Smooth muscle cell (in vitro differentiated cells): ENCODE measurements at regions not wholly inside any gene's neighbourhood (a gene's known extent, or its start where the extent isn't known, plus 50 kb on each side); places are given as distances from the start of the nearest gene placed in this dataset.

Experiments
- DNase-seq: peaks from one replicate; lab custom pipeline; 2025; ENCODE audit not compliant: unreplicated experiment; lab: John Stamatoyannopoulos, UW
- H2AFZ ChIP-seq: fragments of 200-600 bp; sonication (generic); 2 replicates; pipeline ENCODE4 v1.6.0; 2016; ENCODE audit warnings: antibody characterized with exemption, low read depth, mild to moderate bottlenecking
- H3F3A ChIP-seq: fragments of 200-600 bp; sonication (generic); 2 replicates; pipeline ENCODE4 v1.6.0; 2017; ENCODE audit warnings: antibody characterized with exemption, low read depth
- H3K27ac ChIP-seq: fragments of 200-600 bp; sonication (generic); 2 replicates; pipeline ENCODE4 v1.5.1; 2016; ENCODE audit warnings: low read depth, mild to moderate bottlenecking
- H3K27me3 ChIP-seq: fragments of 200-600 bp; sonication (generic); 2 replicates; pipeline ENCODE4 v1.6.1; 2016; ENCODE audit warnings: low read depth, mild to moderate bottlenecking
- H3K36me3 ChIP-seq: fragments of 200-600 bp; sonication (generic); 2 replicates; pipeline ENCODE4 v1.5.1; 2016; ENCODE audit warnings: low read depth
- H3K4me1 ChIP-seq: fragments of 200-600 bp; sonication (generic); 2 replicates; pipeline ENCODE4 v1.5.1; 2016; ENCODE audit warnings: low read depth
- H3K4me2 ChIP-seq: fragments of 200-600 bp; sonication (generic); 2 replicates; pipeline ENCODE4 v1.6.0; 2016; ENCODE audit warnings: mild to moderate bottlenecking
- H3K4me3 ChIP-seq: fragments of 200-600 bp; sonication (generic); 2 replicates; pipeline ENCODE4 v1.5.1; 2016; ENCODE audit warnings: mild to moderate bottlenecking
- H3K79me2 ChIP-seq: fragments of 200-600 bp; sonication (generic); 2 replicates; pipeline ENCODE4 v1.6.0; 2016; ENCODE audit warnings: low read depth, mild to moderate bottlenecking
- H3K9ac ChIP-seq: fragments of 200-600 bp; sonication (generic); 2 replicates; pipeline ENCODE4 v1.6.0; 2016; ENCODE audit warnings: low read depth
- H3K9me3 ChIP-seq: fragments of 200-600 bp; sonication (generic); replicated peaks from 2 replicates; pipeline ENCODE4 v1.5.1; 2016; ENCODE audit warnings: low read depth
- H4K20me1 ChIP-seq: fragments of 200-600 bp; sonication (generic); 2 replicates; pipeline ENCODE4 v1.6.0; 2016; ENCODE audit warnings: low read depth
- WGBS: methylation state at CpG from one replicate; pipeline ENCODE4 v1.1.7; 2016; ENCODE audit warnings: low lambda C conversion rate; 5-methylcytosine and 5-hydroxymethylcytosine counted together
- TF ChIP-seq, protein P1 (sequence below): fragments of 200-600 bp; sonication (generic); IDR thresholded peaks from 2 replicates; pipeline ENCODE4 v1.5.1; 2017; ENCODE audit warnings: borderline replicate concordance, mild to moderate bottlenecking, antibody characterized with exemption; ENCODE audit not compliant: insufficient read depth, poor library complexity, severe bottlenecking

GRCh38 chr2:238557936-238558335 lies 131.2 kb downstream of the ASB1 start:
- no peak overlapping the region for H3K4me2 ChIP-seq
- no peak overlapping the region for H3K27ac ChIP-seq
- no peaks in the 10 kb centered on the region for H4K20me1 ChIP-seq
- H2AFZ ChIP-seq = no peak overlapping the region
- no peaks in the 10 kb centered on the region for H3F3A ChIP-seq
- no peaks in the 10 kb centered on the region for H3K79me2 ChIP-seq
- no peaks in the 10 kb centered on the region for H3K9me3 ChIP-seq
- no peaks in the 10 kb centered on the region for H3K4me1 ChIP-seq
- H3K9ac ChIP-seq = no peak overlapping the region
- WGBS = 96% methylated on average over 9 of the region's 11 CpGs
- H3K36me3 ChIP-seq = no peaks in the 10 kb centered on the region
- H3K4me3 ChIP-seq = no peak overlapping the region
- peaks cover 10% of the 10 kb centered on the region for H3K27me3 ChIP-seq
- TF ChIP-seq, protein P1, sequence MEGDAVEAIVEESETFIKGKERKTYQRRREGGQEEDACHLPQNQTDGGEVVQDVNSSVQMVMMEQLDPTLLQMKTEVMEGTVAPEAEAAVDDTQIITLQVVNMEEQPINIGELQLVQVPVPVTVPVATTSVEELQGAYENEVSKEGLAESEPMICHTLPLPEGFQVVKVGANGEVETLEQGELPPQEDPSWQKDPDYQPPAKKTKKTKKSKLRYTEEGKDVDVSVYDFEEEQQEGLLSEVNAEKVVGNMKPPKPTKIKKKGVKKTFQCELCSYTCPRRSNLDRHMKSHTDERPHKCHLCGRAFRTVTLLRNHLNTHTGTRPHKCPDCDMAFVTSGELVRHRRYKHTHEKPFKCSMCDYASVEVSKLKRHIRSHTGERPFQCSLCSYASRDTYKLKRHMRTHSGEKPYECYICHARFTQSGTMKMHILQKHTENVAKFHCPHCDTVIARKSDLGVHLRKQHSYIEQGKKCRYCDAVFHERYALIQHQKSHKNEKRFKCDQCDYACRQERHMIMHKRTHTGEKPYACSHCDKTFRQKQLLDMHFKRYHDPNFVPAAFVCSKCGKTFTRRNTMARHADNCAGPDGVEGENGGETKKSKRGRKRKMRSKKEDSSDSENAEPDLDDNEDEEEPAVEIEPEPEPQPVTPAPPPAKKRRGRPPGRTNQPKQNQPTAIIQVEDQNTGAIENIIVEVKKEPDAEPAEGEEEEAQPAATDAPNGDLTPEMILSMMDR = no peak
- no peak for DNase-seq

GRCh38 chr2:238558456-238559099 lies 131.9 kb downstream of the ASB1 start:
- Histone ChIP-seq H4K20me1 (no peaks in the 10 kb centered on the region), H2AFZ (no peak overlapping the region), H3K9me3 (no peaks in the 10 kb centered on the region), H3K36me3 (no peaks in the 10 kb centered on the region), H3K4me1 (no peaks in the 10 kb centered on the region), H3K27me3 (peaks cover 11% of the 10 kb centered on the region), H3K79me2 (no peaks in the 10 kb centered on the region), H3K4me2 (no peak overlapping the region), H3K27ac (no peak overlapping the region), H3F3A (no peaks in the 10 kb centered on the region), H3K9ac (no peak overlapping the region), H3K4me3 (no peak overlapping the region)
- DNase-seq = no peak
- TF ChIP-seq, protein P1 = no peak
- WGBS = 89% methylated on average over 19 of the region's 19 CpGs

- H3K4me3 ChIP-seq = no peak overlapping the region
- TF ChIP-seq, protein P1 = no peak
- WGBS = 84% methylated on average over 11 of the region's 11 CpGs
- H3K4me1 ChIP-seq = no peaks in the 10 kb centered on the region
- H3K4me2 ChIP-seq = no peak overlapping the region
- DNase-seq = no peak
- no peak overlapping the region for H2AFZ ChIP-seq
- no peak overlapping the region for H3K9ac ChIP-seq
- no peak overlapping the region for H3K27ac ChIP-seq
- H3F3A ChIP-seq = no peaks in the 10 kb centered on the region
- no peaks in the 10 kb centered on the region for H3K9me3 ChIP-seq
- no peaks in the 10 kb centered on the region for H3K36me3 ChIP-seq
- no peaks in the 10 kb centered on the region for H3K79me2 ChIP-seq
- peaks cover 12% of the 10 kb centered on the region for H3K27me3 ChIP-seq
- no peaks in the 10 kb centered on the region for H4K20me1 ChIP-seq
Observed at GRCh38 chr2:238560234-238560633, 133.5 kb downstream of the ASB1 start.

DNA sequence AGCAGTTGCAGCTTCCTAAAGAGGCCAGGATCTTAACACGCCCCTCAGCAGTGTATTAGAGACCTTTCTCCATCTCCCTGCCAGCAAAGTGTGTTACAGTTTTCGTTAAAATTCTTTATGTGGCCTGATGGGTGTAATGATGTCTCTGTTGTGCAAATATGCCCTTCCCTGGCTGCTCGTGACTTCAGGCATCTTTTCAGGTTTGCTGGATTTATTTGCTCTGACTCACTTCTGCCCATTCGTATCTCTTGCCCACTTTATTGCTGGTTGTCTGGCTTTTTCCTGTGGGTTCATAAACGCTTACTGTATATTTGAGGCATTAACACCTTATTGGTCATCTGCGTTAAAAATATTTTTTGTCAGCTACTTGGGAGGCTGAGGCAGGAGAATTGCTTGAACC lies 134.5 kb downstream of the ASB1 start:
- no peak for DNase-seq
- WGBS = 51% methylated on average over 6 of the region's 6 CpGs
- no peak overlapping the region for H2AFZ ChIP-seq
- H3K27ac ChIP-seq = no peak overlapping the region
- no peaks in the 10 kb centered on the region for H3K36me3 ChIP-seq
- no peaks in the 10 kb centered on the region for H3K9me3 ChIP-seq
- H3K9ac ChIP-seq = no peak overlapping the region
- no peak overlapping the region for H3K4me2 ChIP-seq
- no peak overlapping the region for H3K4me3 ChIP-seq
- H3F3A ChIP-seq = no peaks in the 10 kb centered on the region
- TF ChIP-seq, protein P1 = no peak
- no peaks in the 10 kb centered on the region for H4K20me1 ChIP-seq
- H3K27me3 ChIP-seq = peaks cover 8% of the 10 kb centered on the region
- H3K79me2 ChIP-seq = no peaks in the 10 kb centered on the region
- no peaks in the 10 kb centered on the region for H3K4me1 ChIP-seq
